ENCODE measurements at regions not wholly inside any gene's neighbourhood (a gene's known extent, or its start where the extent isn't known, plus 50 kb on each side); places are given as distances from the start of the nearest gene placed in this dataset.

DNA sequence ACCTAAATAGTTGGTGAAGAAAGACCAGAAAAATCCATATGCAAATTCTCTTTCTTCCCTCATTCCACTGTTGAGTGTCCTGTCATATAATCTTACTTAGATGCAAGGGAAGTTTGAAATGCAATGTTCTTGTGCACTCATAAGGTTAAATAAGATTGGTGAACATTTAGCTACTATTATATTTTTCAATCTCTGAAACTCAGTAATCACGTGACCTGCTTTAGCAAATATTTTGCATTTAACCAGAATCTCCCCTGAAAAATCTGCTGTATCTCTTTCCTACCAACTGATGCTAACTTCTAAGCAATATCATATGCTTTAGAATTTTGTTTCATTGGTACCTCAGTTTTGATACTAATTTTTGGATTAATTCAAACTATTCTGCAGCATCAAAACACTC is 533.2 kb downstream of the RIT2 start:
- intact Hi-C loops (cut with micrococcal nuclease; ENCODE audit: unreplicated experiment) = loop anchor here (10.0 kb wide), 1 partner anchor 287 kb away; no protein-coding TSS in a partner anchor
- H3K4me1 Mint-ChIP-seq (ENCODE audit: low read depth, unreplicated experiment) = no peaks in the 10 kb centered on the region
- no peak for DNase-seq
- H3K36me3 Mint-ChIP-seq (ENCODE audit: insufficient read depth, unreplicated experiment) = no peaks in the 10 kb centered on the region
- H3K9me3 Mint-ChIP-seq (ENCODE audit: low read depth, unreplicated experiment) = peaks cover 2% of the 10 kb centered on the region
- CTCF ChIA-PET = no interaction called here
- no TSS peak for BruUV-seq (replicated peaks)
- H3K4me3 Mint-ChIP-seq (ENCODE audit: low read depth, unreplicated experiment) = no peak overlapping the region
- no peak overlapping the region for H3K27ac Mint-ChIP-seq (ENCODE audit: unreplicated experiment)
- TF ChIP-seq CTCF (IDR thresholded peaks at IDR 0.05; ENCODE audit: unreplicated experiment) = no peak
- H3K27me3 Mint-ChIP-seq (ENCODE audit: unreplicated experiment) = no peaks in the 10 kb centered on the region

GRCh38 chr18:42583283-42583731 is 532.2 kb downstream of the RIT2 start:
- no peak for DNase-seq
- Mint-ChIP-seq H3K36me3 (ENCODE audit: insufficient read depth, unreplicated experiment) (no peaks in the 10 kb centered on the region), H3K4me1 (ENCODE audit: low read depth, unreplicated experiment) (no peaks in the 10 kb centered on the region), H3K27ac (ENCODE audit: unreplicated experiment) (no peak overlapping the region), H3K4me3 (ENCODE audit: low read depth, unreplicated experiment) (no peak overlapping the region), H3K27me3 (ENCODE audit: unreplicated experiment) (no peaks in the 10 kb centered on the region), H3K9me3 (ENCODE audit: low read depth, unreplicated experiment) (peaks cover 5% of the 10 kb centered on the region)
- intact Hi-C loops (cut with micrococcal nuclease; ENCODE audit: unreplicated experiment) = loop anchor here (10.0 kb wide), 1 partner anchor 289 kb away; no protein-coding TSS in a partner anchor
- no peak for TF ChIP-seq CTCF (IDR thresholded peaks at IDR 0.05; ENCODE audit: unreplicated experiment)
- BruUV-seq (replicated peaks) = no TSS peak
- CTCF ChIA-PET = no interaction called here

DNA sequence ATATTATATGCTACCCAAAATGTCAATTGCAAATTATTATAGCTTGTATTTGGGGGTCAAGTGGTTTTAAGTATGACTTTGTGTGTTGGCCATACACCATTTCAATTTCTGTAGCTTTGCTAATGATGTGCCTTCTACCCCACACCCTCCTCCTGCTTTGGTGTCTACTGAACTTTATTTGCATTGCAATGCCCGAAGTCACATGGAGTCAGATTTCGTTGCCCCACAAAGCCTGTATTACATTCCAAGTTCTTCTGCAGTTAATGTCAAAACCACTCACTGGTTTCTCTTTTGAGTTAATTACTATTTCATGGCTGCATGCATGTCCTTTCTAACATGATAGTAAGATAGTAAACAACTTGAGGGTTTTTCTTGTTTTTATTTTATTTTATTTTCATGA is 528.9 kb downstream of the RIT2 start:
- no TSS peak for BruUV-seq (replicated peaks)
- intact Hi-C loops (cut with micrococcal nuclease; ENCODE audit: unreplicated experiment) = loop anchor here (10.0 kb wide), 1 partner anchor 292 kb away; no protein-coding TSS in a partner anchor
- CTCF ChIA-PET = no interaction called here

GRCh38 chr18:42588786-42589185 is 526.7 kb downstream of the RIT2 start:
- intact Hi-C loops (cut with micrococcal nuclease; ENCODE audit: unreplicated experiment) = loop anchor here (10.0 kb wide), 1 partner anchor 294 kb away; no protein-coding TSS in a partner anchor
- BruUV-seq (replicated peaks) = no TSS peak
- peaks cover 5% of the 10 kb centered on the region for H3K9me3 Mint-ChIP-seq (ENCODE audit: low read depth, unreplicated experiment)
- no peak for TF ChIP-seq CTCF (IDR thresholded peaks at IDR 0.05; ENCODE audit: unreplicated experiment)
- H3K27me3 Mint-ChIP-seq (ENCODE audit: unreplicated experiment) = no peaks in the 10 kb centered on the region
- no peak overlapping the region for H3K27ac Mint-ChIP-seq (ENCODE audit: unreplicated experiment)
- CTCF ChIA-PET = no interaction called here
- no peaks in the 10 kb centered on the region for H3K4me1 Mint-ChIP-seq (ENCODE audit: low read depth, unreplicated experiment)
- no peaks in the 10 kb centered on the region for H3K36me3 Mint-ChIP-seq (ENCODE audit: insufficient read depth, unreplicated experiment)
- no peak overlapping the region for H3K4me3 Mint-ChIP-seq (ENCODE audit: low read depth, unreplicated experiment)
- no peak for DNase-seq

More for the DNA sequence above, 528.9 kb downstream of the RIT2 start:
- DNase-seq = no peak
- TF ChIP-seq CTCF (IDR thresholded peaks at IDR 0.05; ENCODE audit: unreplicated experiment) = no peak
- Mint-ChIP-seq H3K36me3 (ENCODE audit: insufficient read depth, unreplicated experiment) (no peaks in the 10 kb centered on the region), H3K4me3 (ENCODE audit: low read depth, unreplicated experiment) (no peak overlapping the region), H3K27ac (ENCODE audit: unreplicated experiment) (no peak overlapping the region), H3K4me1 (ENCODE audit: low read depth, unreplicated experiment) (no peaks in the 10 kb centered on the region), H3K9me3 (ENCODE audit: low read depth, unreplicated experiment) (peaks cover 7% of the 10 kb centered on the region), H3K27me3 (ENCODE audit: unreplicated experiment) (no peaks in the 10 kb centered on the region)
